GM19023 (cell line): ENCODE measurements at regions not wholly inside any gene's neighbourhood (a gene's known extent, or its start where the extent isn't known, plus 50 kb on each side); places are given as distances from the start of the nearest gene placed in this dataset.
"Not testable (repeated sequence)": the region's sequence is repeated elsewhere in the genome, so short reads cannot be mapped to it uniquely, and the experiment has no call there.

Experiments
- ATAC-seq: cut with Tn5 transposase; IDR thresholded peaks from one replicate; pipeline ENCODE4 v1.9.1; 2021; ENCODE audit warnings: mild to moderate bottlenecking, moderate library complexity; ENCODE audit not compliant: unreplicated experiment

GRCh38 chr4:89506866-89507491, 199.4 kb upstream of the GPRIN3 start:
- no peak for ATAC-seq

- no peak for ATAC-seq
Observed at GRCh38 chr4:89502581-89502980, 195.0 kb upstream of the GPRIN3 start.

GRCh38 chr4:89497517-89498308, 190.1 kb upstream of the GPRIN3 start:
- ATAC-seq: no peak

GRCh38 chr4:89496851-89497250, 189.3 kb upstream of the GPRIN3 start:
- ATAC-seq: no peak

GRCh38 chr4:89493367-89493766, 185.8 kb upstream of the GPRIN3 start:
- no peak for ATAC-seq

- no peak for ATAC-seq
Observed at GRCh38 chr4:89492581-89493071, 185.0 kb upstream of the GPRIN3 start.

GRCh38 chr4:89491761-89492160, 184.2 kb upstream of the GPRIN3 start:
- no peak for ATAC-seq

GRCh38 chr4:89489921-89490431, 182.4 kb upstream of the GPRIN3 start:
- not testable (repeated sequence) for ATAC-seq

GRCh38 chr4:89489338-89489771, 181.8 kb upstream of the GPRIN3 start:
- ATAC-seq: no peak

- ATAC-seq: no peak
Observed at GRCh38 chr4:89488736-89489135, 181.1 kb upstream of the GPRIN3 start.

GRCh38 chr4:89486673-89487072, 179.1 kb upstream of the GPRIN3 start:
- ATAC-seq: no peak

- ATAC-seq: no peak
Observed at GRCh38 chr4:89486042-89486441, 178.4 kb upstream of the GPRIN3 start.

GRCh38 chr4:89483833-89484232, 176.2 kb upstream of the GPRIN3 start:
- no peak for ATAC-seq

GRCh38 chr4:89482926-89483595, 175.5 kb upstream of the GPRIN3 start:
- ATAC-seq: no peak

- ATAC-seq: peak; percentile 83
Observed at GRCh38 chr4:89482251-89482650, 174.7 kb upstream of the GPRIN3 start.

GRCh38 chr4:89469930-89470375, 162.4 kb upstream of the GPRIN3 start:
- peak; percentile 77 for ATAC-seq

- peak; percentile 16 for ATAC-seq
Observed at GRCh38 chr4:89469516-89469915, 161.9 kb upstream of the GPRIN3 start.

- no peak for ATAC-seq
Observed at GRCh38 chr4:89468602-89469001, 161.0 kb upstream of the GPRIN3 start.

- ATAC-seq: no peak
Observed at GRCh38 chr4:89463341-89463740, 155.7 kb upstream of the GPRIN3 start.

GRCh38 chr4:89447543-89447942, 139.9 kb upstream of the GPRIN3 start:
- ATAC-seq: no peak

- ATAC-seq: no peak
Observed at GRCh38 chr4:89446193-89446592, 138.6 kb upstream of the GPRIN3 start.
